Progenitor cell of endocrine pancreas (in vitro differentiated cells): ENCODE measurements at regions not wholly inside any gene's neighbourhood (a gene's known extent, or its start where the extent isn't known, plus 50 kb on each side); places are given as distances from the start of the nearest gene placed in this dataset.

Source experiments
- DNase-seq: peaks from one replicate; pipeline ENCODE4 v3.0.0; 2021; ENCODE audit warnings: low spot score; ENCODE audit not compliant: unreplicated experiment
- H3K27ac Mint-ChIP-seq: 2 replicates; pipeline ENCODE4 v1.8.0; 2021; ENCODE audit warnings: mild to moderate bottlenecking, moderate library complexity, mixed read lengths
- H3K27me3 Mint-ChIP-seq: 2 replicates; pipeline ENCODE4 v1.8.0; 2021; ENCODE audit warnings: mixed read lengths
- H3K36me3 Mint-ChIP-seq: 2 replicates; pipeline ENCODE4 v1.8.0; 2022; ENCODE audit warnings: mixed read lengths; ENCODE audit not compliant: insufficient read depth
- H3K4me1 Mint-ChIP-seq: 2 replicates; pipeline ENCODE4 v1.8.0; 2021; ENCODE audit warnings: low read depth, mixed read lengths
- H3K4me3 Mint-ChIP-seq: 2 replicates; pipeline ENCODE4 v1.8.0; 2021; ENCODE audit warnings: low read depth, mild to moderate bottlenecking, moderate library complexity, mixed read lengths
- H3K9me3 Mint-ChIP-seq: 2 replicates; pipeline ENCODE4 v1.8.0; 2021; ENCODE audit warnings: low read depth, mixed read lengths
- CTCF ChIP-seq: fragments of 200-600 bp; sonication (generic); IDR thresholded peaks from one replicate; pipeline ENCODE4 v1.5.0; 2021; ENCODE audit warnings: antibody characterized with exemption, mild to moderate bottlenecking; ENCODE audit not compliant: unreplicated experiment

- peaks cover 5% of the 10 kb centered on the region for H3K9me3 Mint-ChIP-seq
Measured at GRCh38 chr9:86690034-86690433, 257.3 kb downstream of the GAS1 start.

GRCh38 chr9:86687788-86688187 lies 259.5 kb downstream of the GAS1 start:
- DNase-seq, result no peak
- H3K36me3 Mint-ChIP-seq, result no peaks in the 10 kb centered on the region
- no peak for TF ChIP-seq CTCF
- no peak overlapping the region for H3K27ac Mint-ChIP-seq
- H3K4me3 Mint-ChIP-seq, result no peak overlapping the region
- peaks cover 5% of the 10 kb centered on the region for H3K9me3 Mint-ChIP-seq
- H3K27me3 Mint-ChIP-seq, result peaks cover 9% of the 10 kb centered on the region
- H3K4me1 Mint-ChIP-seq, result no peaks in the 10 kb centered on the region

More at GRCh38 chr9:86690034-86690433, 257.3 kb downstream of the GAS1 start:
- DNase-seq, result no peak
- no peak for TF ChIP-seq CTCF
- Mint-ChIP-seq H3K27ac (no peak overlapping the region), H3K36me3 (no peaks in the 10 kb centered on the region), H3K4me1 (no peaks in the 10 kb centered on the region), H3K4me3 (no peak overlapping the region), H3K27me3 (peaks cover 6% of the 10 kb centered on the region)

- no peak overlapping the region for H3K27ac Mint-ChIP-seq
- no peaks in the 10 kb centered on the region for H3K36me3 Mint-ChIP-seq
- no peak overlapping the region for H3K4me3 Mint-ChIP-seq
- H3K4me1 Mint-ChIP-seq, result peaks cover 4% of the 10 kb centered on the region
- peaks cover 15% of the 10 kb centered on the region for H3K27me3 Mint-ChIP-seq
- H3K9me3 Mint-ChIP-seq, result no peaks in the 10 kb centered on the region
- no peak for TF ChIP-seq CTCF
- no peak for DNase-seq
Measured at GRCh38 chr9:86685556-86685955, 261.8 kb downstream of the GAS1 start.

- H3K36me3 Mint-ChIP-seq, result no peaks in the 10 kb centered on the region
- TF ChIP-seq CTCF, result no peak
- H3K4me3 Mint-ChIP-seq, result no peak overlapping the region
- H3K27ac Mint-ChIP-seq, result no peak overlapping the region
- no peak for DNase-seq
- H3K9me3 Mint-ChIP-seq, result no peaks in the 10 kb centered on the region
- peaks cover 15% of the 10 kb centered on the region for H3K27me3 Mint-ChIP-seq
- H3K4me1 Mint-ChIP-seq, result peaks cover 14% of the 10 kb centered on the region
Measured at GRCh38 chr9:86684148-86684547, 263.2 kb downstream of the GAS1 start.

GRCh38 chr9:86682240-86682639 lies 265.1 kb downstream of the GAS1 start:
- Mint-ChIP-seq H3K27ac (no peak overlapping the region), H3K27me3 (peaks cover 23% of the 10 kb centered on the region)

More at GRCh38 chr9:86682240-86682639, 265.1 kb downstream of the GAS1 start:
- Mint-ChIP-seq H3K4me1 (peaks cover 14% of the 10 kb centered on the region), H3K36me3 (no peaks in the 10 kb centered on the region), H3K4me3 (no peak overlapping the region), H3K9me3 (no peaks in the 10 kb centered on the region)
- no peak for TF ChIP-seq CTCF
- no peak for DNase-seq
